ENCODE measurements at regions not wholly inside any gene's neighbourhood (a gene's known extent, or its start where the extent isn't known, plus 50 kb on each side); places are given as distances from the start of the nearest gene placed in this dataset.
"Not testable (repeated sequence)": the region's sequence is repeated elsewhere in the genome, so short reads cannot be mapped to it uniquely, and the experiment has no call there.

DNA sequence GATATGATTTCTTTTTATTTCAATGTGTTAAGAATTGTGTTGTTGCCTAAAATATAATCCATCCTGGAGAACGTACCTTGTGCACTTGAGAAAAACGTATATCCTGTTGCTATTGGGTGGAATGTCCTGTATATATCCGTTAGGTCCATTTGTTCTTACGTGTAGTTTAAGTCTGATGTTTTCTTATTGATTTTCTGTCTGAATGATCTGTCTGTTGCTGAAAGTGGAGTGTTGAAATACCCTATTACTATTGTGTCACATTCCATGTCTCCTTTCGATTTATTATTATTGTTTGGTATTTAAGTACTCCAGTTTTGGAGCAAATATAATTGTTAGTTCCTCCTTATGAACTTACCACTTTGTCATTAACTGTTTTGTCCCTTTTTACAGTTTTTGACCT, 270.6 kb downstream of the UBE2NL start:
- not testable (repeated sequence) for TF ChIP-seq POLR2A (IDR thresholded peaks at IDR 0.05; ENCODE audit: low read length); GATA1 (IDR thresholded peaks at IDR 0.05; ENCODE audit: low read depth, low read length)
